GM12878 (cell line): ENCODE measurements at regions not wholly inside any gene's neighbourhood (a gene's known extent, or its start where the extent isn't known, plus 50 kb on each side); places are given as distances from the start of the nearest gene placed in this dataset.

Experiments
- ATAC-seq: fragments of 200-7000 bp; cut with Tn5 transposase; 3 replicates; pipeline ENCODE4 v1.9.1; 2020; ENCODE audit warnings: mild to moderate bottlenecking, moderate library complexity
- BruUV-seq: library from RNA; stranded (reverse); fragments of 400-500 nt; replicated peaks from 2 replicates; lab custom pipeline; 2021; lab: Mats Ljungman, UMichigan
- CTCF ChIA-PET: fragments of 300-600 bp; sonication (Branson Sonifier 250); formaldehyde crosslinking; extraction: SDS; loops from one replicate; lab custom pipeline; 2021; ENCODE audit warnings: inconsistent platforms; lab: Yijun Ruan, JAX
- POLR2A ChIA-PET: fragments of 350-600 bp; formaldehyde crosslinking; extraction: SDS; loops from one replicate; lab custom pipeline; 2021; ENCODE audit warnings: inconsistent platforms; lab: Charles Lee
- RAD21 ChIA-PET: fragments of 300-600 bp; sonication (Branson Sonifier 250); formaldehyde crosslinking; loops from one replicate; lab custom pipeline; 2023; ENCODE audit warnings: antibody characterized with exemption; ENCODE audit not compliant: unreplicated experiment; lab: Charles Lee
- SMC1A ChIA-PET: fragments of 300-600 bp; sonication (Branson Sonifier 250); formaldehyde crosslinking; loops from one replicate; lab custom pipeline; 2023; ENCODE audit not compliant: unreplicated experiment, uncharacterized antibody; lab: Charles Lee
- DNase-seq: peaks from one replicate; pipeline ENCODE4 v3.0.0-alpha.2; 2011; ENCODE audit warnings: low read depth, low spot score
- FAIRE-seq: peaks from 3 replicates; lab custom pipeline; 2011; peaks lifted over from hg19 to GRCh38; lab: Jason Lieb, UNC
- H2AFZ ChIP-seq: 2 replicates; pipeline ENCODE4 v1.6.0; 2011; ENCODE audit warnings: low read depth, low read length, control low read depth; ENCODE audit not compliant: control insufficient read depth
- H3K27ac ChIP-seq: 2 replicates; pipeline ENCODE4 v1.5.1; 2011; ENCODE audit warnings: control low read depth; ENCODE audit not compliant: control insufficient read depth, insufficient read depth
- H3K27me3 ChIP-seq, 2 experiments: replicated peaks in 1 of 2; 2 replicates each; pipeline versions ENCODE4 v1.6.0 to v1.6.1; 2011; ENCODE audit warnings: low read length in 1 of 2; ENCODE audit not compliant: control insufficient read depth in 2 of 2, insufficient read depth in 2 of 2
- H3K36me3 ChIP-seq, 2 experiments: 2 replicates each; pipeline ENCODE4 v1.5.1; 2011; ENCODE audit warnings: low read length in 1 of 2; ENCODE audit not compliant: control insufficient read depth in 2 of 2, insufficient read depth in 2 of 2
- H3K4me1 ChIP-seq: 2 replicates; pipeline ENCODE4 v1.6.1; 2011; ENCODE audit warnings: mild to moderate bottlenecking, low read length, moderate library complexity, mixed read lengths; ENCODE audit not compliant: control insufficient read depth, insufficient read depth
- H3K4me2 ChIP-seq: 2 replicates; pipeline ENCODE4 v1.6.0; 2011; ENCODE audit warnings: control low read depth; ENCODE audit not compliant: control insufficient read depth, insufficient read depth
- H3K4me3 ChIP-seq: fragments of 200-600 bp; sonication (generic); 2 replicates; pipeline ENCODE4 v1.5.1; 2016
- H3K79me2 ChIP-seq: 2 replicates; pipeline ENCODE4 v1.6.0; 2011; ENCODE audit warnings: low read length; ENCODE audit not compliant: control insufficient read depth, insufficient read depth
- H3K9ac ChIP-seq: 2 replicates; pipeline ENCODE4 v1.8.0; 2011; ENCODE audit warnings: low read length, control low read depth, mixed read lengths; ENCODE audit not compliant: control insufficient read depth, insufficient read depth
- H3K9me3 ChIP-seq: replicated peaks from 3 replicates; pipeline ENCODE4 v1.5.1; 2011; ENCODE audit warnings: mild to moderate bottlenecking, low read length; ENCODE audit not compliant: control insufficient read depth, insufficient read depth
- H4K20me1 ChIP-seq: 2 replicates; pipeline ENCODE4 v1.6.0; 2011; ENCODE audit not compliant: control insufficient read depth, insufficient read depth
- CHD2 ChIP-seq: IDR thresholded peaks from 2 replicates; pipeline ENCODE4 v1.6.1; 2011; ENCODE audit warnings: low read depth, low read length, improper control_type of control experiment, borderline replicate concordance
- CHD4 ChIP-seq: fragments of 200-600 bp; sonication (generic); IDR thresholded peaks from 2 replicates; pipeline ENCODE4 v1.6.1; 2016; ENCODE audit warnings: mild to moderate bottlenecking
- CREM ChIP-seq: IDR thresholded peaks from 2 replicates; pipeline ENCODE4 v1.6.1; 2014; ENCODE audit warnings: antibody characterized with exemption, low read depth
- ESRRA ChIP-seq: IDR thresholded peaks from 2 replicates; pipeline ENCODE4 v1.6.1; 2012; ENCODE audit warnings: mild to moderate bottlenecking, low read length, improper control_type of control experiment
- HCFC1 ChIP-seq: fragments of 150-350 bp; IDR thresholded peaks from 2 replicates; pipeline ENCODE4 v1.6.1; 2014; ENCODE audit warnings: low read length
- LARP7 ChIP-seq: fragments of 450-650 bp; IDR thresholded peaks from 2 replicates; pipeline ENCODE4 v1.6.1; 2017; ENCODE audit warnings: mild to moderate bottlenecking
- MTA3 ChIP-seq: IDR thresholded peaks from 2 replicates; pipeline ENCODE4 v1.6.1; 2012; ENCODE audit warnings: low read length, inconsistent platforms, borderline replicate concordance
- NBN ChIP-seq: fragments of 450-650 bp; IDR thresholded peaks from 2 replicates; pipeline ENCODE4 v1.6.1; 2016
- PAX5 ChIP-seq: IDR thresholded peaks from 2 replicates; pipeline ENCODE4 v1.6.1; 2011; ENCODE audit warnings: low read depth, low read length, borderline replicate concordance
- PBX3 ChIP-seq: IDR thresholded peaks from 2 replicates; pipeline ENCODE4 v1.6.1; 2011; ENCODE audit warnings: mild to moderate bottlenecking, low read depth, low read length, moderate library complexity; ENCODE audit not compliant: insufficient replicate concordance
- RELA ChIP-seq: fragments of 450-650 bp; IDR thresholded peaks from 2 replicates; pipeline ENCODE4 v1.8.0; 2014; ENCODE audit warnings: borderline replicate concordance; ENCODE audit not compliant: partially characterized antibody
- RUNX3 ChIP-seq: IDR thresholded peaks from 2 replicates; pipeline ENCODE4 v1.6.1; 2012; ENCODE audit warnings: low read length, inconsistent platforms
- SIN3A ChIP-seq: IDR thresholded peaks from 2 replicates; pipeline ENCODE4 v1.6.1; 2012; ENCODE audit warnings: low read depth, low read length, improper control_type of control experiment
- SKIL ChIP-seq: fragments of 450-650 bp; IDR thresholded peaks from 2 replicates; pipeline ENCODE4 v1.6.1; 2017; ENCODE audit warnings: mild to moderate bottlenecking, low read depth, inconsistent platforms; ENCODE audit not compliant: poor library complexity, severe bottlenecking
- SMARCA5 ChIP-seq: fragments of 450-650 bp; IDR thresholded peaks from 2 replicates; pipeline ENCODE4 v1.6.1; 2017; ENCODE audit warnings: mild to moderate bottlenecking
- ZBED1 ChIP-seq: IDR thresholded peaks from 2 replicates; pipeline ENCODE4 v1.6.1; 2016; ENCODE audit warnings: borderline replicate concordance
- ZBTB4 ChIP-seq: fragments of 450-650 bp; formaldehyde crosslinking; IDR thresholded peaks from 2 replicates; pipeline ENCODE4 v1.4.0; 2022; ENCODE audit warnings: mild to moderate bottlenecking, moderate library complexity
- WGBS: methylation state at CpG from one replicate; pipeline ENCODE4 v1.1.6; 2016; ENCODE audit warnings: low lambda C conversion rate; ENCODE audit not compliant: insufficient replicate concordance, insufficient coverage; ENCODE audit errors: missing lambda C conversion rate; 5-methylcytosine and 5-hydroxymethylcytosine counted together
- in situ Hi-C: fragments of 300-500 bp; cut with MboI; formaldehyde crosslinking; loops from 9 replicates; pipeline ENCODE4 v1.14.3; 2018; ENCODE audit warnings: mixed read lengths
- intact Hi-C: fragments of 100-400 bp; cut with micrococcal nuclease; formaldehyde crosslinking; loops from one replicate; pipeline ENCODE4 v1.14.2; 2022; ENCODE audit not compliant: unreplicated experiment

GRCh38 chrX:39766085-39766726 is 331.6 kb downstream of the BCOR start (continued):
- TF ChIP-seq ZBTB4 = no peak
- no peak for TF ChIP-seq LARP7
- TF ChIP-seq MTA3 = no peak
- TF ChIP-seq CREM = no peak
- no peak for TF ChIP-seq CHD4

GRCh38 chrX:39766855-39767254 is 330.9 kb downstream of the BCOR start:
- SMC1A ChIA-PET = no interaction called here
- H3K36me3 ChIP-seq = no peaks in the 10 kb centered on the region
- POLR2A ChIA-PET = no interaction called here
- in situ Hi-C loops (no loop called here), intact Hi-C loops (no loop called here)
- no peaks in the 10 kb centered on the region for H4K20me1 ChIP-seq
- DNase-seq = no peak
- WGBS = 24% methylated on average over 8 of the region's 8 CpGs
- no TSS peak for BruUV-seq
- no peak overlapping the region for H3K27ac ChIP-seq
- H3K4me3 ChIP-seq = no peak overlapping the region
- FAIRE-seq = no peak
- no peak for ATAC-seq
- H3K4me2 ChIP-seq = no peak overlapping the region
- CTCF ChIA-PET = no interaction called here
- H3K9ac ChIP-seq = no peak overlapping the region
- H3K4me1 ChIP-seq = 0 out of 2 replicates have a peak, but pooled peaks cover under 1% of the 10 kb centered on the region
- no peaks in the 10 kb centered on the region; the same call in 2 of the 3 replicates for H3K9me3 ChIP-seq
- RAD21 ChIA-PET = no interaction called here
- peaks cover 1 to 7% of the 10 kb centered on the region in 2 experiments; a peak in 2 of 4 replicates for H3K27me3 ChIP-seq
- H2AFZ ChIP-seq = no peak overlapping the region
- H3K79me2 ChIP-seq = no peaks in the 10 kb centered on the region
- TF ChIP-seq NBN (no peak), CHD2 (no peak), SKIL (no peak), HCFC1 (no peak), SIN3A (no peak), RUNX3 (no peak), ZBED1 (no peak), PAX5 (no peak), ESRRA (no peak), SMARCA5 (no peak), RELA (no peak), PBX3 (no peak)
